ENCODE measurements at regions not wholly inside any gene's neighbourhood (a gene's known extent, or its start where the extent isn't known, plus 50 kb on each side); places are given as distances from the start of the nearest gene placed in this dataset.

DNA sequence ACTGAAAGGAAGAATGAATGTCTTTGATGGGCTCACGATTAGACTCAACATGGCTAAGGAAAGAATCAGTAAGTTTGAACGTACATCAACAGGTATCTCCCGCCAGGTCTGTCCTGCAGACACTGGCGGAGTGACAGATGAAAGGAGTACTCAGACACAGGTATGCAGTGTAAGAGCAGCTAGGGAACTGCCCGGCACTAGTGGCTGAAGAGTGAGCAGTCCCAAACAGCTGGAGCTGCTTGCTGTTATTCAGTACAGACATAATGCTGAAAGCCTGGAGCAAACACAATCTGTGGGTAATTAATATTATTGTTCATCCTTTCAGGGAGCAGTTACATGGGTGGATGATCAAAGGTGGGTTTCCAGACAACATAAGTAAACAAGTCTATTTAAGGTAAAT lies 835.5 kb downstream of the TLE4 start:
- Histone ChIP-seq H3K9ac (ENCODE audit: insufficient read depth, low read depth, low read length) (no peak overlapping the region), H3K27me3 (ENCODE audit: control insufficient read depth in 1 of 2, insufficient read depth in 2 of 2, low read length in 2 of 2) (no peaks in the 10 kb centered on the region), H3K36me3 (replicated peaks in 1 of 2; ENCODE audit: control insufficient read depth in 1 of 2, insufficient read depth in 2 of 2, low read length in 2 of 2) (no peaks in the 10 kb centered on the region), H3K9me3 (ENCODE audit: low read length) (peaks cover 93% of the 10 kb centered on the region), H2AFZ (ENCODE audit: low read length) (no peak overlapping the region), H3K79me2 (ENCODE audit: insufficient read depth, low read length) (no peaks in the 10 kb centered on the region), H3K4me2 (ENCODE audit: low read depth, low read length) (no peak overlapping the region), H3K4me3 (replicated peaks in 1 of 3; ENCODE audit: insufficient read depth in 1 of 3, low read depth in 2 of 3, low read length in 3 of 3) (no peak overlapping the region), H4K20me1 (ENCODE audit: insufficient read depth, low read length) (no peaks in the 10 kb centered on the region), H3K4me1 (ENCODE audit: insufficient read depth, low read length) (no peaks in the 10 kb centered on the region), H3K27ac (ENCODE audit: extremely low read length, insufficient read depth, low read length) (no peak overlapping the region)
- TF ChIP-seq NCOR1 (IDR thresholded peaks at IDR 0.05; ENCODE audit: borderline replicate concordance, low read length) = no peak
- TF ChIP-seq PAF1 (CRISPR knock-in tag; IDR thresholded peaks at IDR 0.05) = no peak
- no peak for TF ChIP-seq MIER2 (CRISPR knock-in tag; IDR thresholded peaks at IDR 0.05)
- TF ChIP-seq ZHX2 (IDR thresholded peaks at IDR 0.05; ENCODE audit: low read depth) = no peak
- TF ChIP-seq ZHX2 (CRISPR knock-in tag; IDR thresholded peaks at IDR 0.05; ENCODE audit: borderline replicate concordance) = no peak
- no peak for TF ChIP-seq SMAD9 (CRISPR knock-in tag; IDR thresholded peaks at IDR 0.05)
- intact Hi-C loops (cut with micrococcal nuclease; ENCODE audit: unreplicated experiment) (no loop called here), in situ Hi-C loops (cut with HindIII; ENCODE audit: extremely low pct_ligation_motif_present, low pct_unique_long_range_greater_than_20kb) (no loop called here)
- DNase-seq (ENCODE audit: low spot score) (no peak), ATAC-seq (no peak), FAIRE-seq (no peak)
- BruUV-seq (replicated peaks) = no TSS peak
- ChIA-PET POLR2A (no interaction called here), CTCF (ENCODE audit: low intra/inter-chr PET ratio, low total read pairs) (no interaction called here)
- WGBS (ENCODE audit: low lambda C conversion rate) = 16% methylated on average over 5 of the region's 5 CpGs
